Uterus (tissue), 3 donors: ENCODE measurements at regions not wholly inside any gene's neighbourhood (a gene's known extent, or its start where the extent isn't known, plus 50 kb on each side); places are given as distances from the start of the nearest gene placed in this dataset.
A peak's percentile ranks its signal among the peaks of the same experiment; 100 is the strongest.

Source experiments
- DNase-seq, 2 donors: peaks; one replicate each; pipeline ENCODE4 v3.0.0-alpha.2; 2019 to 2020
- H3K27ac ChIP-seq, 2 donors: fragments of 200-600 bp; sonication (generic); 1 replicate in 1 of 2; 2 replicates in 1 of 2; pipeline ENCODE4 v1.5.1; 2016 to 2018
- H3K27me3 ChIP-seq, 2 donors: fragments of 200-600 bp; sonication (generic); one replicate each; pipeline ENCODE4 v1.5.1; 2018 to 2019; ENCODE audit warnings: control low read depth in 1 of 2
- H3K36me3 ChIP-seq, 2 donors: fragments of 200-600 bp; sonication (generic); one replicate each; pipeline ENCODE4 v1.5.1; 2019; ENCODE audit warnings: control low read depth in 1 of 2
- H3K4me1 ChIP-seq, 2 donors: fragments of 200-600 bp; sonication (generic); one replicate each; pipeline ENCODE4 v1.5.1; 2018 to 2019; ENCODE audit warnings: control low read depth in 1 of 2
- H3K4me3 ChIP-seq, 2 donors: fragments of 200-600 bp; sonication (generic); 1 replicate in 1 of 2; 2 replicates in 1 of 2; pipeline ENCODE4 v1.5.1; 2018 to 2019; ENCODE audit warnings: mild to moderate bottlenecking in 1 of 2
- H3K9me3 ChIP-seq, 2 donors: fragments of 200-600 bp; sonication (generic); one replicate each; pipeline ENCODE4 v1.5.1; 2019; ENCODE audit warnings: control low read depth in 1 of 2
- CTCF ChIP-seq, 4 experiments: fragments of 200-600 bp in 2 of 4; fragments of 450-650 bp in 2 of 4; sonication (generic) in 2 of 4; IDR thresholded peaks; one replicate each; pipeline ENCODE4 v1.5.1; 2016 to 2019; ENCODE audit warnings: antibody characterized with exemption in 4 of 4, mild to moderate bottlenecking in 2 of 4, moderate library complexity in 1 of 4
- POLR2A ChIP-seq, 2 donors: fragments of 450-650 bp; IDR thresholded peaks; one replicate each; pipeline ENCODE4 v1.6.1; 2016; ENCODE audit warnings: antibody characterized with exemption in 2 of 2, mild to moderate bottlenecking in 1 of 2, moderate library complexity in 1 of 2
- intact Hi-C: fragments of 100-400 bp; cut with DNase I; formaldehyde crosslinking; loops from one replicate; pipeline ENCODE4 v1.15.1; 2023; ENCODE audit warnings: low total_unique reads
- donor health status: DM: yes; HTN: yes; CAD: no.

- no peaks in the 10 kb centered on the region for H3K4me1 ChIP-seq
- H3K27ac ChIP-seq: peak overlapping the region in 1 of 2 donors; percentile 59
These were observed 137.4 kb downstream of the AEBP2 start for GRCh38 chr12:19576506-19577280.

GRCh38 chr12:19577281-19577530, 137.9 kb downstream of the AEBP2 start:
- Histone ChIP-seq H3K27me3 (no peaks in the 10 kb centered on the region), H3K36me3 (no peaks in the 10 kb centered on the region), H3K4me3 (no peak overlapping the region), H3K27ac (peak overlapping the region in 1 of 2 donors; percentile 59), H3K9me3 (no peaks in the 10 kb centered on the region), H3K4me1 (no peaks in the 10 kb centered on the region)
- intact Hi-C loops: no loop called here
- TF ChIP-seq CTCF (IDR thresholded peaks at IDR 0.05) (no peak), POLR2A (IDR thresholded peaks at IDR 0.05) (no peak)
- DNase-seq: no peak

More at GRCh38 chr12:19576506-19577280, 137.4 kb downstream of the AEBP2 start:
- intact Hi-C loops: no loop called here
- Histone ChIP-seq H3K27me3 (no peaks in the 10 kb centered on the region), H3K9me3 (no peaks in the 10 kb centered on the region), H3K4me3 (no peak overlapping the region), H3K36me3 (no peaks in the 10 kb centered on the region)
- DNase-seq: no peak
- TF ChIP-seq POLR2A (IDR thresholded peaks at IDR 0.05) (no peak), CTCF (IDR thresholded peaks at IDR 0.05) (no peak)

- intact Hi-C loops: no loop called here
- H3K27me3 ChIP-seq: no peaks in the 10 kb centered on the region
- H3K36me3 ChIP-seq: no peaks in the 10 kb centered on the region
- H3K9me3 ChIP-seq: peaks cover 0 to 7% of the 10 kb centered on the region in 2 donors
- H3K4me3 ChIP-seq: no peak overlapping the region
- TF ChIP-seq POLR2A (IDR thresholded peaks at IDR 0.05) (no peak), CTCF (IDR thresholded peaks at IDR 0.05) (no peak)
- no peak for DNase-seq
- no peaks in the 10 kb centered on the region for H3K4me1 ChIP-seq
- H3K27ac ChIP-seq: no peak overlapping the region
These were observed 145.4 kb downstream of the AEBP2 start for GRCh38 chr12:19584732-19585131.

GRCh38 chr12:19588951-19589350, 149.7 kb downstream of the AEBP2 start:
- Histone ChIP-seq H3K27ac (no peak overlapping the region), H3K36me3 (no peaks in the 10 kb centered on the region), H3K4me1 (no peaks in the 10 kb centered on the region), H3K4me3 (no peak overlapping the region), H3K9me3 (no peaks in the 10 kb centered on the region), H3K27me3 (no peaks in the 10 kb centered on the region)
- no peak for DNase-seq
- intact Hi-C loops: no loop called here
- TF ChIP-seq POLR2A (IDR thresholded peaks at IDR 0.05): no peak
- no peak for TF ChIP-seq CTCF (IDR thresholded peaks at IDR 0.05)

GRCh38 chr12:19591951-19592350, 152.7 kb downstream of the AEBP2 start:
- DNase-seq: no peak
- no peaks in the 10 kb centered on the region for H3K27me3 ChIP-seq
- no peaks in the 10 kb centered on the region for H3K36me3 ChIP-seq
- no peaks in the 10 kb centered on the region for H3K4me1 ChIP-seq
- H3K4me3 ChIP-seq: no peak overlapping the region
- no peak overlapping the region for H3K27ac ChIP-seq
- no peak for TF ChIP-seq POLR2A (IDR thresholded peaks at IDR 0.05)
- no peak for TF ChIP-seq CTCF (IDR thresholded peaks at IDR 0.05)
- no peaks in the 10 kb centered on the region for H3K9me3 ChIP-seq
- intact Hi-C loops: no loop called here
